ENCODE measurements at regions not wholly inside any gene's neighbourhood (a gene's known extent, or its start where the extent isn't known, plus 50 kb on each side); places are given as distances from the start of the nearest gene placed in this dataset.
"Not testable (repeated sequence)": the region's sequence is repeated elsewhere in the genome, so short reads cannot be mapped to it uniquely, and the experiment has no call there.

DNA sequence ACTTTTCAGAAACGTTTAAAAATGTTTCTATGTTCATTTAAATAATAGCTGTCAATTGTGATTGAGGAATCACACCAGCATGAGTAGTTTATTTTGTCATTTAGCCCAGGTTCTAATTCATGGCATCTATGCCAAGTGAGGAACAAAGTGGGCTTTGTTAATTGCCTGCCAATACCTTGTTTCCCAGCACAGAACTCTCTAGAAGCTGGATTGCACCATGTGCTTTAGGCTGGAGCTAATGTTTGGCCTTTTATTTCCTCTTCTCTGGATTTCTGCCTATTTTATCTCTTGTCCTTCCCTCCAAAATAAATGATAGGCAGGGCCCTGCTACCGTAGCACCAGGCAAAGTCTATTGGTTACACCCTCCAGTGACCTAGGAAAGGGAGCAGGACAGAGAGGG lies 109.9 kb upstream of the ITGB1 start:
- no peaks in the 10 kb centered on the region for H3K36me3 Mint-ChIP-seq (ENCODE audit: low read depth)
- intact Hi-C loops (cut with micrococcal nuclease): no loop called here
- no peaks in the 10 kb centered on the region for H3K4me1 Mint-ChIP-seq (ENCODE audit: low read depth)
- no peak overlapping the region for H3K4me3 Mint-ChIP-seq
- no peak overlapping the region for H3K27ac Mint-ChIP-seq
- H3K27me3 Mint-ChIP-seq: peaks cover 2% of the 10 kb centered on the region
- peaks cover 7% of the 10 kb centered on the region for H3K9me3 Mint-ChIP-seq

DNA sequence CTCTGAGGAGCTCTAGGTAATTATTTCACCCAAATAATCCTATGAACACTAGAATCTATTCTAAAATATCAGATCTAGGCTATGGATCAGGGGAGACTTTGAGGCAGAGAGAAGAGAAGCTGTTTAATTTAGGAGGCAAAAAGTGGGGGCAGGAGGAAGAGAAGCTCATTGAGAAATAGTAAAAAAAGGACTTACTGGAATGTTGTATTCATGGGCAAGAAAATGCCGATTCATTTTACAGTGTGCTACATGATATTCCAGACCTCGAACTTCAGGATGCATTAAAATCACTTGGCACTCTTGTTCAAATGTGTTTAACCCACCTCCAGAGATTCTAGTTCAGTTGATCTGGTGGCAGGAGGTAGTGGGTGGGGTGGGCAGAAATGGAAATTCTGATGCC lies 109.5 kb upstream of the ITGB1 start:
- Mint-ChIP-seq H3K27ac (no peak overlapping the region), H3K9me3 (peaks cover 3% of the 10 kb centered on the region), H3K4me3 (no peak overlapping the region), H3K27me3 (peaks cover 2% of the 10 kb centered on the region), H3K4me1 (ENCODE audit: low read depth) (no peaks in the 10 kb centered on the region), H3K36me3 (ENCODE audit: low read depth) (no peaks in the 10 kb centered on the region)
- intact Hi-C loops (cut with micrococcal nuclease): no loop called here

DNA sequence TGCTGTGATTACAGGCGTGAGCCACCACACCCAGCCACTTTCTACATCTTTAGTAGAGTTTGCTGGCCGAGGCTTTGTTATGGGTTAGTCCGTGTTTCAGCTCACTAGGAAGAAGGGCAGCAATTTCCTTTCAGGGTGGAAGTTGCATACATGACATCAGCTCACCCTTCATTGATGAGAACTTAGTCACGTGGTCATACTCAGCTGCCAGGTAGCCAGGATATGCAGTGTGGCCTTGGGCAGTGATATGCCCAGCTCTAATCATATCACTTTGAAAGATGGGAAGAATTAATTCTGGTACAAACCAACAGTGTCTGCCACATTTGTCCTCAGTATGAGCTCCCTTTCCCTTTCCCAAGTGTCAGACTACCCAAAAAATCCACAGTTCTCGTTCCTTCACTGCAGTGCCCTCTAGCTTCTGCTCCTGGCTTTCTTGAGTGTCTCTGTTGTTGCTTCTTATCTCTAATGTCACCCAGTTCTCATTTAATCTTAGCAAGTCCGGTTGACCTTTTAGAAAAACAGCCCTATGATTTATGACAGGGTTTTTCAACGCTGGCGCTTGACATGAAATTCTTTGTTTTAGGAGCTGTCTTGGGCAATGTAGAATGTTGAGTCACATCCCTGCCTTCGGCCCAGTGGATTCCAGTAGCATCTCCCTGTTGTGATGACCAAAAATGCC lies 108.7 kb upstream of the ITGB1 start:
- no peak overlapping the region for H3K4me3 Mint-ChIP-seq
- no peak overlapping the region for H3K27ac Mint-ChIP-seq
- no peaks in the 10 kb centered on the region for H3K9me3 Mint-ChIP-seq
- no peaks in the 10 kb centered on the region for H3K4me1 Mint-ChIP-seq (ENCODE audit: low read depth)
- H3K27me3 Mint-ChIP-seq: peaks cover 2% of the 10 kb centered on the region
- H3K36me3 Mint-ChIP-seq (ENCODE audit: low read depth): no peaks in the 10 kb centered on the region
- intact Hi-C loops (cut with micrococcal nuclease): no loop called here

DNA sequence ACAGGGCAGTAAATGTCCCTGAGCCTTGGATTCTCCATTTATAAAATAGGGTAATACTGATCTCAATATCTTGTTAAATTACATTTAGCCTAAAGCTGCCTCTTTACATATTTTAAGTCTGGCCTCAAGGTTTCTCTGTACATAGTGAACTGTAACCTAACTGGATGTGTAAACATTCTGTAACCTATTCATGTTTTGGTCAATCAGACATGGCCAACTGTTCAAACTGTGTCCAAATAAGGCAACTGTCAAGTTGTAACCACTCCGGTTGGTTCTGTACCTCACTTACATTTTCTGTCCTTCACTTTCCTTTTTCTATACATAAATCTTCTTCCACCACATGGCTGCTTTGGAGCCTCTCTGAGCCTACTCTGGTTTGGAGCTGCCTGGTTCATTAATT lies 107.1 kb upstream of the ITGB1 start:
- no peaks in the 10 kb centered on the region for H3K4me1 Mint-ChIP-seq (ENCODE audit: low read depth)
- no peak overlapping the region for H3K27ac Mint-ChIP-seq
- H3K27me3 Mint-ChIP-seq: peaks cover 2% of the 10 kb centered on the region
- no peaks in the 10 kb centered on the region for H3K9me3 Mint-ChIP-seq
- no peaks in the 10 kb centered on the region for H3K36me3 Mint-ChIP-seq (ENCODE audit: low read depth)
- intact Hi-C loops (cut with micrococcal nuclease): no loop called here
- no peak overlapping the region for H3K4me3 Mint-ChIP-seq

DNA sequence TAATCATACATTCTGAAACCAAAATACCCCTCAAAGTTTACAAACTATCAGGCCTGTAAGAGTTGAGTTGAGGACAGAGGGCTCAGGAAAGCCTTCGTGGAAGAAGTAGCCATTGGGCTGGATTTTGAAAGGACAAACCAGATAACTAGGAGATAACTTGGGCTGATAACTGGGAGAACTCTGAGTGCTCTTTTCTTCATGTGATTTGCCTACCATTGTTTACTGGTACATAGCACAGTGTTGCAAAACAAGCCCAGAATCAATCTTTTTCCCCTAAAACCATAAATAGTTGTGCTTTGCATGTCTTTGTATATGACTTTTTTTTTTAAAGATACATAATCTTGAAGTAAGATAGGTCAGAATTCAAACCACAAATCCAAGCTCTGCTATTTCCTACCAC lies 106.7 kb upstream of the ITGB1 start:
- peaks cover 2% of the 10 kb centered on the region for H3K27me3 Mint-ChIP-seq
- H3K27ac Mint-ChIP-seq: no peak overlapping the region
- no peaks in the 10 kb centered on the region for H3K9me3 Mint-ChIP-seq

DNA sequence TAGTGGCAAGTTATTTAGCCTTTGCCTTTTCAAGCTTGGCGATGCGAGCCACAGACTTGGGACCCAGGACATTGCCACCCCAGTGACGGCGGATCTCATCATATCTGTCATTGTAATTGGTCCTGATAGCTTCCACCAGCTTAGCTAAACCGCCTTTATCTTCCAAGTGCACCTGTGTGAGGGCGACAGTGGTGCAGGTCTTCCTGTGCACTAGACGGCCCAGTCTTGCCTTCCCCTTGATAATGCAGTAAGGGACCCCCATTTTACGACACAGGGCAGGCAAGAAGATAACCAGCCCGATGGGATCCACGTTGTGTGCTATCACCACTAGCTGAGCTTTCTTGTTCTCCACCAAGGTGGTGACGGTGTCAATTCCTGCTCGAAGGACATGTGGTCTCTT lies 99.6 kb upstream of the ITGB1 start:
- Mint-ChIP-seq H3K4me3 (no peak overlapping the region), H3K36me3 (ENCODE audit: low read depth) (no peaks in the 10 kb centered on the region), H3K4me1 (ENCODE audit: low read depth) (no peaks in the 10 kb centered on the region), H3K9me3 (no peaks in the 10 kb centered on the region), H3K27ac (no peak overlapping the region), H3K27me3 (peaks cover 2% of the 10 kb centered on the region)
- intact Hi-C loops (cut with micrococcal nuclease): no loop called here

More for the DNA sequence above, 106.7 kb upstream of the ITGB1 start:
- Mint-ChIP-seq H3K4me3 (no peak overlapping the region), H3K4me1 (ENCODE audit: low read depth) (no peaks in the 10 kb centered on the region), H3K36me3 (ENCODE audit: low read depth) (no peaks in the 10 kb centered on the region)
- intact Hi-C loops (cut with micrococcal nuclease): no loop called here

DNA sequence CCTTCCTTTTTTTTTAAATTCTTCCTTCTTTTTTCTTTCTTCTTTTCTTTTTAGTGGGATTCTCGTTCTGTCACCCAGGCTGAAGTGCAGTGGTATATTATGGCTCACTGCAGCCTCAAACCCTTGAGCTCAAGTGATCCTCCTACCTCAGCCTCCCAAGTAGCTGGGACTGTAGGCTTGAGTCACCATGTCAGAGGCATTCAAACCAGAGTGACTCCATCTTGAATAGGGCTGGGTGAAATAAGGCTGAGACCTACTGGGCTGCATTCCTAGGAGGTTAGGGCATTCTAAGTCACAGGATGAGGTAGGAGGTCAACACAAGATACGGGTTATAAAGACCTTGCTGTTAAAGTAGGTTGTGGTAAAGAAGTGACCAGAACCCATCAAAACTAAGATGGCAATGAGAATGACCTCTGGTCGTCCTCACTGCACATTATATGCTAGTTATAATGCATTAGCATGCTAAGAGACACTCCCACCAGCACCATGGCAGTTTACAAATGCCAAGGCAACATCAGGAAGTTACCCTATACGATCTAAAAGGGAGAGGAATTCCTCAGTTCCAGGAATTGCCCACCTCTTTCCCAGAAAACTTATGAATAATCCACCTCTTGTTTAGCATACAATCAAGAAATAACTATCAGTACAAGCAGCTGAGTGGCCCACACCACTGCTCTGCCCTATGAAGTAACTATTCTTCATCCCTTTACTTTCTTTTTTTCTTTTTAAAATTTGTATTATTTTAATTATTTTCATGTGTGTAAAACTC lies 99.0 kb upstream of the ITGB1 start:
- H3K4me3 Mint-ChIP-seq: no peak overlapping the region
- H3K4me1 Mint-ChIP-seq (ENCODE audit: low read depth): no peaks in the 10 kb centered on the region
- intact Hi-C loops (cut with micrococcal nuclease): no loop called here
- H3K27me3 Mint-ChIP-seq: peaks cover 2% of the 10 kb centered on the region
- no peaks in the 10 kb centered on the region for H3K9me3 Mint-ChIP-seq
- H3K27ac Mint-ChIP-seq: no peak overlapping the region
- H3K36me3 Mint-ChIP-seq (ENCODE audit: low read depth): no peaks in the 10 kb centered on the region

DNA sequence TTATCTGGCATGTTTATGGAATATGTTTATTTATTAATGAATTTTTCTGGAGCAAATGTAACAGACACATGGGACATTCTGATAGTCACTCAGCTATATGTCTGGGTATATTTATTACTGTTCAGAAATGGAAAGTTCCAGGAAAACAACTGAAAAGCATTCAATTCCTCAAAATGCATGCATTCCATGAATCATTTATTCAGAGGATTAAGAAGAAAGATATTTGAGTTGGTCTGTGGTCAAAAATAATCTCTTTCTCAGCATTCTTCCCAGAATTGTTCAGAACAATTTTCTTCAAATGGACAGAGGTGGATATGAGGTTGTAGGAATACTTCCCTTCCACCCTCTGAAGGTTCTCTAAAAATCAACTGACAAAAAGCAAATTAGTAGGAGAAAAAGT lies 97.6 kb upstream of the ITGB1 start:
- Mint-ChIP-seq H3K27me3 (peaks cover 2% of the 10 kb centered on the region), H3K27ac (no peak overlapping the region), H3K9me3 (no peaks in the 10 kb centered on the region), H3K4me1 (ENCODE audit: low read depth) (no peaks in the 10 kb centered on the region), H3K4me3 (no peak overlapping the region), H3K36me3 (ENCODE audit: low read depth) (no peaks in the 10 kb centered on the region)
- intact Hi-C loops (cut with micrococcal nuclease): no loop called here

DNA sequence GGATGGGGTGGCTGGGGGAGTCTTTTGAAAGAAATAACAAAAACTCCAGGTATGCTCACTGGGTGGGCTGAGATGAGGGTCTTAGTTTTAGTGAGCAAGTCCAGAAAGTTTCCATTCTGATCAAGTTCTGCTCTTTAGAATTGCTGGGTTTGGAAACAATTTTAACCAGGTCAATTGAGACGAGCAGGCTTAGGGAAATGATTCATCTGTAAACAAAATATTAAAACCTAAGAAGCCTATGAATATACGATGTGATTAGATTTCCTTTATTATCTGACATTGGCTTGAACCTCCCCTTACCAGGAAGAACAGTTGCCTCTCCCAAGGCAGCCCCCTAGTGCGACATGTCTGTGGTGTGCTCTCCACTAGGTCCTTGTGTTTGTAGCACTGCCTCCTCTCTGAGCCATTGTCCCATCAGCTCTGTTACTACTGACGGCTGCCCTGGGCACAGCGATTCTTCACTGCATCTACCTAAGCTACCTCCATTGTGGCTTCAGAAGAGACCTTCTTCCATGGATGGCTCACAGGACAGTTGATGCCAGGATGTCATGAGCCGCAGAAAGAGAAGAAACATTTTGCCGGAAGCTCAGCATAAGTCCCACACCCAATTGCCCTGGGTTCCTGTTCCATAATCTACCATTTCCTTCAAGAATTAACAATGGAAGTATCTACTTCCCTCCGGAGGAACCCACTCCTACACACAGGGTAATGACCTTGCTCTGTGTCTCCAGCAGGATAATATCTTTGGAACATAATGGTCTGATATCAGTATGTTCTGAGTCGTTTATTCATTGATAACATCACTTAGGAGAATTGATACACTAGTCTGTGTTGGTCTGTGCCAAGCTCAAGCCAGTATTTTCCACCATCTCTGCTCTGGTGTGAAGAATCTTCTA lies 95.1 kb upstream of the ITGB1 start:
- peaks cover 2% of the 10 kb centered on the region for H3K27me3 Mint-ChIP-seq
- H3K9me3 Mint-ChIP-seq: no peaks in the 10 kb centered on the region
- intact Hi-C loops (cut with micrococcal nuclease): no loop called here
- no peaks in the 10 kb centered on the region for H3K36me3 Mint-ChIP-seq (ENCODE audit: low read depth)
- no peak overlapping the region for H3K27ac Mint-ChIP-seq
- H3K4me1 Mint-ChIP-seq (ENCODE audit: low read depth): no peaks in the 10 kb centered on the region
- no peak overlapping the region for H3K4me3 Mint-ChIP-seq

DNA sequence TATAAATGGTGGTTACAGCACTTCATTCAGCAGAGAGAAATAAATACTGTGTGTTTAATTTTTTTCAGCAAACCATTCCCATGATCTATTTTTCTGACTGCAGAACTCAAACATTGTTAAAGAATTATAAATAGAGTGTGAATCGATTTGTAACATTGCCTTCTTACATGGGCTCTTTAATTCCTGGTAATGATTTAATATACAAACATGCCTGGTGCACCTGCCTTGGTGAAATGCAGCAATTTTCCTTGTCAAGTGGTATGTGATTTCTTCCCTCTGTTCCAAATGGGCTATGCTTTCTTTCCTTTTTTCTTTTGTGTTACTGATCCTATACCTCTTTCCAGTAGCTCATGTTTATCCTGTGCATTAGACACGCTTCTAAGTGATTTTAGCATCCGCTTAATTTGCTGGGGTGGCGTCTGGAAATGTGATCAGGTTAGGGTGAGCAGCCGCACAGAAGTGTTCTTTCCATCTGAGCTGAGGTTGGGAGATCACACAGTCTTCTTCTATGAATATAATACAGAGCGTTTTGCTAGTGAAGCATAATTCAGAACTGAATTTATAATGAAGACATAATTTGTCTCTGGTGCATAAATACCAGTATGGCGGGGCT lies 94.3 kb upstream of the ITGB1 start:
- H3K36me3 Mint-ChIP-seq (ENCODE audit: low read depth): no peaks in the 10 kb centered on the region
- H3K27me3 Mint-ChIP-seq: peaks cover 2% of the 10 kb centered on the region
- H3K4me3 Mint-ChIP-seq: no peak overlapping the region
- H3K4me1 Mint-ChIP-seq (ENCODE audit: low read depth): no peaks in the 10 kb centered on the region
- no peaks in the 10 kb centered on the region for H3K9me3 Mint-ChIP-seq
- intact Hi-C loops (cut with micrococcal nuclease): no loop called here
- no peak overlapping the region for H3K27ac Mint-ChIP-seq

DNA sequence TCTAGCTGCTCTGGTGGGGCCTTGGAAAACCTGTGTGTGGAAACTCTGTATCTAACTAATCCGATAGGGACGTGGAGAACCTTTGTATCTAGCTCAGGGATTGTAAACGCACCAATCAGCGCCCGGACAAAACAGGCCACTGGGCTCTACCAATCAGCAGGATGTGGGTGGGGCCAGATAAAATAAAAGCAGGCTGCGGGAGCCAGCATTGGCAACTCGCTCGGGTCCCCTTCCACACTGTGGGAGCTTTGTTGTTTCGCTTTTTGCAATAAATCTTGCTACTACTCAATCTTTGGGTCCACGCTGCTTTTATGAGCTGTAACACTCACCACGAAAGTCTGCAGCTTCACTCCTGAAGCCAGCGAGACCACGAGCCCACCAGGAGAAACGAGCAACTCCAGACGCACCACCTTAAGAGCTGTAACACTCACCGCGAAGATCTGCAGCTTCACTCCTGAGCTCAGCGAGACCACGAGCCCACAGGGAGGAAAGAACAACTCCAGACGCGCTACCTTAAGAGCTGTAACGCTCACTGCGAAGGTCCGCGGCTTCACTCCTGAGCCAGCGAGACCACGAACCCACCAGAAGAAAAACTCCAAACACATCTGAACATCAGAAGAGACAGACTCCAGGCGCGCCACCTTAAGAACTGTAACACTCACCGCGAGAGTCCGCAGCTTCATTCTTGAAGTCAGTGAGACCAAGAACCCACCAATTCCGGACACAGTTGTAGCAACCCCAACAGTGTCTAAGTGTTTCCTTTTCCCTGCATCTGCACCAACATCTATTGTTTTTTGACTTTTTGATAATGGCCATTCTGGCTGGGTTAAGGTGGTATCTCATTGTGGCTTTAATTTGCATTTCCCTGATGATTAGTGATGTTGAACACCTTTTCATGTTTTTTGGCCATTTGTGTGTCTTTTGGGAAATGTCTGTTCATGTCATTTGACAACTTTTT lies 92.2 kb upstream of the ITGB1 start:
- H3K9me3 Mint-ChIP-seq; H3K4me1 Mint-ChIP-seq (ENCODE audit: low read depth); H3K27ac Mint-ChIP-seq; H3K36me3 Mint-ChIP-seq (ENCODE audit: low read depth); H3K27me3 Mint-ChIP-seq; H3K4me3 Mint-ChIP-seq; intact Hi-C loops (cut with micrococcal nuclease): not testable (repeated sequence)

DNA sequence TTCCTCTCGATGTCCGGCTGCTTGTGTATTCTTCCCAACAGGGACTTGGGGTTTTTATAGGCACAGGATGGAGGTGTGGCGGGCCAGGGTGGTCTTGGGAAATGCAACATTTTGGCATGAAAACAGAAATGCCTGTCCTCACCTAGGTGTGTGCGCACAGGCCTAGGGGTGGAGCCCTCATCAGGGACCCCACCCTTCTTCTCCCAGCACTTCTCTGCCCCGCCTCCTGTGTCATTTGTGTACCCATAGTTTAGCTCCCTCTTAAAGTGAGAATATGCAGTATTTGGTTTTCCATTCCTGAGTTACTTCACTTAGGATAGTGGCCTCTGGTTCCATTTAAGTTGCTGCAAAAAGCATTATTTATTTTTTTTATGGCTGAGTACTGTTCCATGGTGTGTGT lies 90.2 kb upstream of the ITGB1 start:
- Mint-ChIP-seq H3K4me1 (ENCODE audit: low read depth) (no peaks in the 10 kb centered on the region), H3K27ac (no peak overlapping the region), H3K9me3 (no peaks in the 10 kb centered on the region), H3K4me3 (no peak overlapping the region), H3K27me3 (peaks cover 1% of the 10 kb centered on the region), H3K36me3 (ENCODE audit: low read depth) (no peaks in the 10 kb centered on the region)
- intact Hi-C loops (cut with micrococcal nuclease): no loop called here

DNA sequence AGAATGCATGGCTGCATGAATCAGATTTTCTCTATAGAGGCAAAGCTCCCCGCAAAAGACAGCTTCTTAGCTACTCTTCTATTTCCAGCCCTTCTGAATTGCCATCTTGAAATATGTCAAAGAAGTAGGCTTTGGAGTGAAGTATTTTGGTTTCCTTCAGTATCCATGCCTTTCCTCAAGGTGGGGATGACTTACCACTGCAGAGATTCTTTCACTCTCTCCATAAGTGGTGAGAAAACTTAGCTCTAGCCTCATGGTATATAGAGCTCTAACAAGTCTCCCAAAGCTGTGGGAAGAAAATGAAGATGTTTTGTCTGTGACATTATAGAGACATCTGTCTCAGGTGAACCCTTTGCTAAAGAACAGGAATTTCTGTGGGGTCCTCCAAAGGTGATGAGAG lies 89.6 kb upstream of the ITGB1 start:
- H3K4me3 Mint-ChIP-seq: no peak overlapping the region

More for the DNA sequence above, 89.6 kb upstream of the ITGB1 start:
- intact Hi-C loops (cut with micrococcal nuclease): no loop called here
- Mint-ChIP-seq H3K9me3 (no peaks in the 10 kb centered on the region), H3K36me3 (ENCODE audit: low read depth) (no peaks in the 10 kb centered on the region), H3K27ac (no peak overlapping the region), H3K4me1 (ENCODE audit: low read depth) (no peaks in the 10 kb centered on the region), H3K27me3 (peaks cover 1% of the 10 kb centered on the region)
